DND-41 (cell line): ENCODE measurements at regions not wholly inside any gene's neighbourhood (a gene's known extent, or its start where the extent isn't known, plus 50 kb on each side); places are given as distances from the start of the nearest gene placed in this dataset.

Source experiments
- ATAC-seq: fragments of 200-7000 bp; cut with Tn5 transposase; 3 replicates; pipeline ENCODE4 v1.9.1; 2021; ENCODE audit warnings: low read depth; ENCODE audit not compliant: insufficient read depth
- DNase-seq: peaks from one replicate; pipeline ENCODE4 v3.0.0-alpha.2; 2020
- H2AFZ ChIP-seq: 2 replicates; pipeline ENCODE4 v1.6.0; 2012; ENCODE audit warnings: low read depth, low read length
- H3K27ac ChIP-seq: 2 replicates; pipeline ENCODE4 v1.5.1; 2012; ENCODE audit warnings: low read length, inconsistent platforms
- H3K27me3 ChIP-seq: fragments of 200-600 bp; sonication (generic); 2 replicates; pipeline ENCODE4 v1.6.0; 2012; ENCODE audit warnings: low read length, mild to moderate bottlenecking, inconsistent platforms; ENCODE audit not compliant: insufficient read depth, poor library complexity
- H3K36me3 ChIP-seq: 2 replicates; pipeline ENCODE4 v1.5.1; 2012; ENCODE audit warnings: low read length, inconsistent platforms; ENCODE audit not compliant: insufficient read depth
- H3K4me1 ChIP-seq: 2 replicates; pipeline ENCODE4 v1.5.1; 2012; ENCODE audit warnings: mild to moderate bottlenecking, low read length; ENCODE audit not compliant: insufficient read depth
- H3K4me2 ChIP-seq: 2 replicates; pipeline ENCODE4 v1.6.0; 2012; ENCODE audit warnings: mild to moderate bottlenecking, moderate library complexity, low read length, inconsistent platforms; ENCODE audit not compliant: insufficient read depth
- H3K4me3 ChIP-seq, 2 experiments: fragments of 200-600 bp in 1 of 2; shearing (Covaris generic) in 1 of 2; 2 replicates each; pipeline ENCODE4 v1.5.1; 2012 to 2016; ENCODE audit warnings: inconsistent platforms in 2 of 2, low read length in 2 of 2, mild to moderate bottlenecking in 2 of 2, low read depth in 1 of 2, moderate library complexity in 1 of 2
- H3K79me2 ChIP-seq: 2 replicates; pipeline ENCODE4 v1.6.0; 2012; ENCODE audit warnings: low read length, inconsistent platforms; ENCODE audit not compliant: insufficient read depth
- H3K9ac ChIP-seq: 2 replicates; pipeline ENCODE4 v1.6.0; 2012; ENCODE audit warnings: low read depth, mild to moderate bottlenecking, inconsistent platforms, low read length, moderate library complexity
- H3K9me3 ChIP-seq: 2 replicates; pipeline ENCODE4 v1.5.1; 2012; ENCODE audit warnings: low read length, moderate library complexity, mild to moderate bottlenecking, inconsistent platforms; ENCODE audit not compliant: insufficient read depth, severe bottlenecking
- H4K20me1 ChIP-seq: 2 replicates; pipeline ENCODE4 v1.6.0; 2012; ENCODE audit warnings: low read length; ENCODE audit not compliant: insufficient read depth
- CTCF ChIP-seq: IDR thresholded peaks from 2 replicates; pipeline ENCODE4 v1.5.1; 2012; ENCODE audit warnings: borderline replicate concordance, low read length, moderate library complexity, mild to moderate bottlenecking; ENCODE audit not compliant: poor library complexity, severe bottlenecking; ENCODE audit errors: extremely low read depth
- EZH2 ChIP-seq: IDR thresholded peaks from 3 replicates; pipeline ENCODE4 v1.6.1; 2012; ENCODE audit warnings: borderline replicate concordance, low read depth, mild to moderate bottlenecking, moderate library complexity, low read length, inconsistent platforms; ENCODE audit not compliant: severe bottlenecking

GRCh38 chr6:139917951-139918630 lies 543.6 kb upstream of the CITED2 start:
- Histone ChIP-seq H3K9ac (no peak overlapping the region), H4K20me1 (no peaks in the 10 kb centered on the region), H2AFZ (no peak overlapping the region), H3K4me1 (no peaks in the 10 kb centered on the region), H3K4me3 (no peak overlapping the region), H3K27ac (no peak overlapping the region), H3K27me3 (no peaks in the 10 kb centered on the region), H3K36me3 (no peaks in the 10 kb centered on the region), H3K9me3 (no peaks in the 10 kb centered on the region), H3K79me2 (no peaks in the 10 kb centered on the region), H3K4me2 (no peak overlapping the region)
- ATAC-seq = no peak
- no peak for DNase-seq
- TF ChIP-seq EZH2 (no peak), CTCF (no peak)

GRCh38 chr6:139914910-139915309 lies 540.5 kb upstream of the CITED2 start:
- DNase-seq (no peak), ATAC-seq (no peak)
- Histone ChIP-seq H4K20me1 (no peaks in the 10 kb centered on the region), H3K9ac (no peak overlapping the region), H3K36me3 (no peaks in the 10 kb centered on the region), H3K27ac (no peak overlapping the region), H2AFZ (no peak overlapping the region), H3K4me3 (no peak overlapping the region), H3K4me1 (no peaks in the 10 kb centered on the region), H3K79me2 (no peaks in the 10 kb centered on the region), H3K9me3 (no peaks in the 10 kb centered on the region), H3K27me3 (no peaks in the 10 kb centered on the region), H3K4me2 (no peak overlapping the region)
- TF ChIP-seq EZH2 (no peak), CTCF (no peak)

GRCh38 chr6:139912735-139913400 lies 538.4 kb upstream of the CITED2 start:
- H2AFZ ChIP-seq = no peak overlapping the region
- H3K4me2 ChIP-seq = no peak overlapping the region
- TF ChIP-seq CTCF = no peak
- no peak for TF ChIP-seq EZH2
- no peak overlapping the region for H3K27ac ChIP-seq
- H3K27me3 ChIP-seq = no peaks in the 10 kb centered on the region
- no peaks in the 10 kb centered on the region for H3K4me1 ChIP-seq
- no peaks in the 10 kb centered on the region for H3K9me3 ChIP-seq
- no peaks in the 10 kb centered on the region for H4K20me1 ChIP-seq
- DNase-seq (no peak), ATAC-seq (no peak)
- H3K4me3 ChIP-seq = no peak overlapping the region
- no peaks in the 10 kb centered on the region for H3K79me2 ChIP-seq
- no peaks in the 10 kb centered on the region for H3K36me3 ChIP-seq
- H3K9ac ChIP-seq = no peak overlapping the region
